Glutamatergic neuron (in vitro differentiated cells): ENCODE measurements at regions not wholly inside any gene's neighbourhood (a gene's known extent, or its start where the extent isn't known, plus 50 kb on each side); places are given as distances from the start of the nearest gene placed in this dataset.

Experiments
- DNase-seq: peaks from one replicate; pipeline ENCODE4 v3.0.0; 2022
- H3K27ac Mint-ChIP-seq: one replicate; pipeline ENCODE4 v1.8.0; 2020; ENCODE audit warnings: mild to moderate bottlenecking, mixed read lengths, inconsistent platforms; ENCODE audit not compliant: unreplicated experiment
- H3K27me3 Mint-ChIP-seq: one replicate; pipeline ENCODE4 v1.8.0; 2020; ENCODE audit warnings: mild to moderate bottlenecking, moderate library complexity, mixed read lengths, inconsistent platforms; ENCODE audit not compliant: unreplicated experiment
- H3K36me3 Mint-ChIP-seq: one replicate; pipeline ENCODE4 v1.8.0; 2020; ENCODE audit warnings: mild to moderate bottlenecking, mixed read lengths, inconsistent platforms; ENCODE audit not compliant: unreplicated experiment
- H3K4me1 Mint-ChIP-seq: one replicate; pipeline ENCODE4 v1.8.0; 2020; ENCODE audit warnings: mild to moderate bottlenecking, low read depth, mixed read lengths, inconsistent platforms; ENCODE audit not compliant: unreplicated experiment
- H3K4me3 Mint-ChIP-seq: one replicate; pipeline ENCODE4 v1.8.0; 2020; ENCODE audit warnings: mild to moderate bottlenecking, mixed read lengths, inconsistent platforms; ENCODE audit not compliant: unreplicated experiment
- H3K9me3 Mint-ChIP-seq: one replicate; pipeline ENCODE4 v1.8.0; 2020; ENCODE audit warnings: mild to moderate bottlenecking, moderate library complexity, mixed read lengths, inconsistent platforms; ENCODE audit not compliant: unreplicated experiment
- TF ChIP-seq, protein P1 (sequence below): fragments of 200-600 bp; sonication (generic); IDR thresholded peaks from one replicate; pipeline ENCODE4 v1.5.0; 2021; ENCODE audit not compliant: partially characterized antibody, unreplicated experiment

DNA sequence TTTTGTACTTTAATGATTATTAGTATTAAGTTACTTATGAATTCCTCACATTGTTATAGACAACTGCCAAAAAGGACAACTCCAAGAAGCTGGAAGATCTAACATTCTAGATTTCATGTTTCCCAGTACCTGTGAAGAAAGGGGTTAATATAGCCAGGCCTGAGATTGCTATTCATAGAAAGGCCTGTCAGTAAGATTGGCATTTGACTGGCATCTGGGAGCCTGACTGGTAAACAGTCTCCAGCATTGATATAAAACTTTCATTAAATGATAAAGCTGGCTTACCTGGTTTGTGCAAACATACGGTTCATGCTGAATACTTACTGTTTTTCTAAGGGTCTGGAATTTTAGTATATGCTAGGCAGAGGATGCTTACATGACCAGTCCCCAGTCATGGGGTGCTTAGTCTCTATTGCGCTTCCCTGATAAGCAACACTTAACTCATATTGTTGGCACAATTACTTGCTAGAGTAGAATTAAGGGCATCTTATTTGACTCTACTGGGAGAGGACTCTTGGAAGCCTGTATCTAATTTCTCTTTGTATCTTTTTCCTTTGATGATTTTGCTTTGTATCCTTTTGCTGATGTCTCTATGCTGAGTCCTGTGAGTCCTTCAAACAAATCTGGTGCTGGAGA lies 340.4 kb upstream of the SEMA6A start:
- H3K4me1 Mint-ChIP-seq: no peaks in the 10 kb centered on the region
- H3K4me3 Mint-ChIP-seq: no peak overlapping the region
- H3K27me3 Mint-ChIP-seq: peaks cover 2% of the 10 kb centered on the region
- no peak overlapping the region for H3K27ac Mint-ChIP-seq
- TF ChIP-seq, protein P1, sequence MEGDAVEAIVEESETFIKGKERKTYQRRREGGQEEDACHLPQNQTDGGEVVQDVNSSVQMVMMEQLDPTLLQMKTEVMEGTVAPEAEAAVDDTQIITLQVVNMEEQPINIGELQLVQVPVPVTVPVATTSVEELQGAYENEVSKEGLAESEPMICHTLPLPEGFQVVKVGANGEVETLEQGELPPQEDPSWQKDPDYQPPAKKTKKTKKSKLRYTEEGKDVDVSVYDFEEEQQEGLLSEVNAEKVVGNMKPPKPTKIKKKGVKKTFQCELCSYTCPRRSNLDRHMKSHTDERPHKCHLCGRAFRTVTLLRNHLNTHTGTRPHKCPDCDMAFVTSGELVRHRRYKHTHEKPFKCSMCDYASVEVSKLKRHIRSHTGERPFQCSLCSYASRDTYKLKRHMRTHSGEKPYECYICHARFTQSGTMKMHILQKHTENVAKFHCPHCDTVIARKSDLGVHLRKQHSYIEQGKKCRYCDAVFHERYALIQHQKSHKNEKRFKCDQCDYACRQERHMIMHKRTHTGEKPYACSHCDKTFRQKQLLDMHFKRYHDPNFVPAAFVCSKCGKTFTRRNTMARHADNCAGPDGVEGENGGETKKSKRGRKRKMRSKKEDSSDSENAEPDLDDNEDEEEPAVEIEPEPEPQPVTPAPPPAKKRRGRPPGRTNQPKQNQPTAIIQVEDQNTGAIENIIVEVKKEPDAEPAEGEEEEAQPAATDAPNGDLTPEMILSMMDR: no peak
- DNase-seq: no peak
- peaks cover 1% of the 10 kb centered on the region for H3K9me3 Mint-ChIP-seq
- no peaks in the 10 kb centered on the region for H3K36me3 Mint-ChIP-seq

DNA sequence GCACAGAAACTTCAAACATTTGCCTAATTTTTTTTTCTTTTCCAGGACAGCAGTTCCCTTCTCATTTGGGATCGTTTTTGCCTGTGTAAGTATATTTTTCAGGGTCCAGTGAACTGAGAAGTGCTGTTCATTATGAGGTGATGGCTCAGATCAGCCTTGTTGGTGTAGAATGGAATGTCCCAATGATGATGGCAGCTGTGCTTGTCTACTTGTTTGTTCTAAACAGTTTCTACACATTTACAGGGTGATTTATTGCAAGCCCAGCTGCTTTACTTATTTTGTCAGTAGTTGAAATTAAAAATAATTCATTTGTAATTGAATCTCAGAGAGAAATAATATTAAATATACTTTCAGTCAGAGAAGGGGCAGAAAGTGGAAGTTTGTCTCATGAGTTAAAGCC lies 337.6 kb upstream of the SEMA6A start:
- no peak for DNase-seq
- Mint-ChIP-seq H3K36me3 (no peaks in the 10 kb centered on the region), H3K4me3 (no peak overlapping the region), H3K27ac (no peak overlapping the region), H3K27me3 (peaks cover 2% of the 10 kb centered on the region), H3K4me1 (no peaks in the 10 kb centered on the region), H3K9me3 (peaks cover 1% of the 10 kb centered on the region)
- TF ChIP-seq, protein P1: no peak

- H3K27me3 Mint-ChIP-seq: no peaks in the 10 kb centered on the region
- no peak overlapping the region for H3K27ac Mint-ChIP-seq
- peaks cover 1% of the 10 kb centered on the region for H3K9me3 Mint-ChIP-seq
- no peak for DNase-seq
- no peaks in the 10 kb centered on the region for H3K36me3 Mint-ChIP-seq
- TF ChIP-seq, protein P1: no peak
- no peaks in the 10 kb centered on the region for H3K4me1 Mint-ChIP-seq
- no peak overlapping the region for H3K4me3 Mint-ChIP-seq
These were observed 336.5 kb upstream of the SEMA6A start for GRCh38 chr5:116911074-116911473.

- DNase-seq: no peak
- Mint-ChIP-seq H3K4me1 (no peaks in the 10 kb centered on the region), H3K36me3 (no peaks in the 10 kb centered on the region), H3K27ac (no peak overlapping the region), H3K4me3 (no peak overlapping the region), H3K27me3 (no peaks in the 10 kb centered on the region), H3K9me3 (no peaks in the 10 kb centered on the region)
- TF ChIP-seq, protein P1: no peak
These were observed 333.9 kb upstream of the SEMA6A start for GRCh38 chr5:116908537-116908936.

GRCh38 chr5:116905885-116906284 lies 331.3 kb upstream of the SEMA6A start:
- Mint-ChIP-seq H3K4me3 (no peak overlapping the region), H3K9me3 (peaks cover 1% of the 10 kb centered on the region), H3K27me3 (no peaks in the 10 kb centered on the region), H3K36me3 (no peaks in the 10 kb centered on the region), H3K27ac (no peak overlapping the region), H3K4me1 (no peaks in the 10 kb centered on the region)
- no peak for DNase-seq
- TF ChIP-seq, protein P1: no peak
